CD4-positive, alpha-beta memory T cell (primary cell): ENCODE measurements at regions not wholly inside any gene's neighbourhood (a gene's known extent, or its start where the extent isn't known, plus 50 kb on each side); places are given as distances from the start of the nearest gene placed in this dataset.
"Not testable (repeated sequence)": the region's sequence is repeated elsewhere in the genome, so short reads cannot be mapped to it uniquely, and the experiment has no call there.

ENCODE experiments used
- CTCF ChIA-PET: fragments of 350-600 bp; sonication (Branson Sonifier 250); formaldehyde crosslinking; loops from one replicate; lab custom pipeline; 2021; ENCODE audit warnings: inconsistent platforms; ENCODE audit not compliant: partially characterized antibody; lab: Charles Lee
- POLR2A ChIA-PET: fragments of 350-600 bp; sonication (Branson Sonifier 250); formaldehyde crosslinking; loops from one replicate; lab custom pipeline; 2021; ENCODE audit not compliant: partially characterized antibody; lab: Charles Lee
- DNase-seq, 5 donors: peaks; one replicate each; pipeline versions ENCODE4 v3.0.0 to v3.0.0-alpha.2; 2020 to 2022; ENCODE audit warnings: mixed read lengths in 1 of 5
- H3K27ac ChIP-seq: one replicate; pipeline ENCODE4 v1.7.0; 2013; ENCODE audit warnings: low read depth, low read length
- H3K27me3 ChIP-seq: 2 replicates; pipeline ENCODE4 v1.7.0; 2013; ENCODE audit warnings: mild to moderate bottlenecking, low read length, moderate library complexity; ENCODE audit not compliant: insufficient read depth
- H3K36me3 ChIP-seq: 2 replicates; pipeline ENCODE4 v1.7.0; 2013; ENCODE audit warnings: mild to moderate bottlenecking, low read length, moderate library complexity; ENCODE audit not compliant: insufficient read depth
- H3K4me1 ChIP-seq: 2 replicates; pipeline ENCODE4 v1.7.0; 2013; ENCODE audit warnings: mild to moderate bottlenecking, low read length, moderate library complexity; ENCODE audit not compliant: insufficient read depth
- H3K4me3 ChIP-seq, 2 donors: one replicate each; pipeline ENCODE4 v1.7.0; 2013; ENCODE audit warnings: low read length in 2 of 2, mild to moderate bottlenecking in 1 of 2
- H3K9me3 ChIP-seq, 2 donors: one replicate each; pipeline ENCODE4 v1.7.0; 2013; ENCODE audit warnings: low read length in 2 of 2, control low read depth in 1 of 2; ENCODE audit not compliant: control insufficient read depth in 1 of 2
- H3K27ac Mint-ChIP-seq, 7 donors: one replicate each; pipeline ENCODE4 v1.8.0; 2020 to 2021; ENCODE audit warnings: mixed read lengths in 7 of 7, mild to moderate bottlenecking in 6 of 7, inconsistent platforms in 3 of 7, moderate library complexity in 3 of 7
- H3K27me3 Mint-ChIP-seq, 2 donors: one replicate each; pipeline ENCODE4 v1.8.0; 2020 to 2021; ENCODE audit warnings: mixed read lengths in 2 of 2
- H3K36me3 Mint-ChIP-seq, 2 donors: one replicate each; pipeline ENCODE4 v1.8.0; 2020 to 2021; ENCODE audit warnings: mixed read lengths in 2 of 2, inconsistent platforms in 1 of 2, mild to moderate bottlenecking in 1 of 2
- H3K4me1 Mint-ChIP-seq, 4 donors: one replicate each; pipeline ENCODE4 v1.8.0; 2020 to 2021; ENCODE audit warnings: mixed read lengths in 4 of 4, mild to moderate bottlenecking in 1 of 4
- H3K4me3 Mint-ChIP-seq, 8 donors: one replicate each; pipeline ENCODE4 v1.8.0; 2020 to 2021; ENCODE audit warnings: mixed read lengths in 8 of 8, mild to moderate bottlenecking in 7 of 8, moderate library complexity in 6 of 8, inconsistent platforms in 3 of 8
- H3K9me3 Mint-ChIP-seq, 8 donors: one replicate each; pipeline ENCODE4 v1.8.0; 2020 to 2021; ENCODE audit warnings: mixed read lengths in 8 of 8, mild to moderate bottlenecking in 5 of 8, inconsistent platforms in 3 of 8, moderate library complexity in 1 of 8
- intact Hi-C: fragments of 100-400 bp; cut with micrococcal nuclease; formaldehyde crosslinking; loops from one replicate; pipeline ENCODE4 v1.15.1; 2023

DNA sequence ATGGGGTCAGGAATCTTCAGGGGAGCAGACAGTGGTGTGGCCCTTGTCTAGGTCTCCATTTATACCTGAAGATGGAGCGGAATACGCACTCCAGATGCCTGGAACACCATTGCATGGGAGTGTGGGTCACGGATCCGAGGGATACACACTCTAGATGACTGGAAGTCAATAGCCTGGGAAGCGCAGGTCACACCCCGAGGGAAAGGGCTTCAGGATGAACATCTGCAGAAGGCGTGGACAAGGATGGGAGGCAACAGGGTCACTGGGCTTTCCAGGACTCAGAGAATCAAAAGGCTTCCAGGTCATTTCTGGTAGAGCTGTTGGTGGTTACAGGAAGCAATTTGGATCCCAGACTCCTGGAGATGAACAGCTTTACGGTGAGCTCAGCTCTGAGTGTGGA, 382.2 kb upstream of the KLF6 start:
- H3K27ac ChIP-seq: no peak overlapping the region
- no peaks in the 10 kb centered on the region for H3K4me1 ChIP-seq
- H3K27ac Mint-ChIP-seq: no peak overlapping the region
- peaks cover 0 to 4% (median 0%) of the 10 kb centered on the region in 4 donors for H3K4me1 Mint-ChIP-seq
- no peaks in the 10 kb centered on the region for H3K36me3 Mint-ChIP-seq
- no peak overlapping the region for H3K4me3 ChIP-seq
- H3K9me3 ChIP-seq: no peaks in the 10 kb centered on the region
- peaks cover 0 to 5% (median 0%) of the 10 kb centered on the region in 8 donors for H3K9me3 Mint-ChIP-seq
- POLR2A ChIA-PET: no interaction called here
- no peaks in the 10 kb centered on the region for H3K36me3 ChIP-seq
- no peaks in the 10 kb centered on the region for H3K27me3 ChIP-seq
- peak overlapping the region in 1 of 8 donors; percentile 16 for H3K4me3 Mint-ChIP-seq
- intact Hi-C loops: no loop called here
- CTCF ChIA-PET: no interaction called here
- no peaks in the 10 kb centered on the region for H3K27me3 Mint-ChIP-seq
- no peak for DNase-seq

DNA sequence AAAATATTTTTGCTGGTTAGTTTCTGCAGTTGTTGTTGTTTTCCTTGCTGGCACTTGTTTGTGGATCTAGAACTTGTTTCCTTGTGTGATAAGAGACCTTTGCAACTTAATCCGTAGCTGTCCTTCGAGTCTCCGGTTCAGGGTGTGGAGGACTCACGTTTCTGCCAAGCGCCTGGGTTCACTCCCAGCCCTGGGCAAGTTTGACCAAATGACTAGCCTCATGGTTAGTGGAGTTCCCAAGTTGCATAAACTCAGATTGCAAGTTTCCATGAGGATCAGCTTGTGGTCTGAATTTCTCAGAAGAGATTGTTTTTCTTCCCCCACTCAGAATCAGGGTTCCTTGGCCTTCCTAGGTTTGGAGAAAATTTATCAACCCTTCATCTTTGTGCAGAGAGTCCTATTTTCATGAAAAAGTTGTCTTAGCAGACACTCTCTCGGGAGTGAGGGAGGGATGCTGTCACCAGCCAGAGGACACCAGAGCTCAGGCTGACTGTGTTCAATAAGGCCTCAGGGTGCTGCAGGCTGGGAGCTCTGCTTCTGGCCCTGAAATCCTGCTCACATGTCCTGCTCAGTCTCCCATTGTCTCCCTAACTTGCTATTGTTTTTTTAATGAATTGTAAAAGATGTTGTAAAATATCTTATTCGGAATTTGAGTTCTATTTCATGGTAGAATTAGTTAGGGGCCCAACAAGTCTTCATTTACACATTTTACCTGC, 377.7 kb upstream of the KLF6 start:
- CTCF ChIA-PET: interaction anchor here (1.0 kb wide), 1 partner anchor 11 kb away, joined by 3 read pairs; no protein-coding TSS in a partner anchor
- POLR2A ChIA-PET: no interaction called here
- no peaks in the 10 kb centered on the region for H3K27me3 Mint-ChIP-seq
- H3K4me1 Mint-ChIP-seq: peaks cover 0 to 4% (median under 1%) of the 10 kb centered on the region in 4 donors
- H3K4me3 Mint-ChIP-seq: no peak overlapping the region
- intact Hi-C loops: no loop called here
- no peaks in the 10 kb centered on the region for H3K36me3 Mint-ChIP-seq
- H3K27ac Mint-ChIP-seq: no peak overlapping the region
- H3K4me1 ChIP-seq: no peaks in the 10 kb centered on the region
- no peaks in the 10 kb centered on the region for H3K9me3 ChIP-seq
- H3K9me3 Mint-ChIP-seq: peaks cover 0 to 2% (median 0%) of the 10 kb centered on the region in 8 donors
- H3K27me3 ChIP-seq: no peaks in the 10 kb centered on the region
- no peaks in the 10 kb centered on the region for H3K36me3 ChIP-seq
- no peak overlapping the region for H3K27ac ChIP-seq
- H3K4me3 ChIP-seq: no peak overlapping the region
- no peak for DNase-seq

DNA sequence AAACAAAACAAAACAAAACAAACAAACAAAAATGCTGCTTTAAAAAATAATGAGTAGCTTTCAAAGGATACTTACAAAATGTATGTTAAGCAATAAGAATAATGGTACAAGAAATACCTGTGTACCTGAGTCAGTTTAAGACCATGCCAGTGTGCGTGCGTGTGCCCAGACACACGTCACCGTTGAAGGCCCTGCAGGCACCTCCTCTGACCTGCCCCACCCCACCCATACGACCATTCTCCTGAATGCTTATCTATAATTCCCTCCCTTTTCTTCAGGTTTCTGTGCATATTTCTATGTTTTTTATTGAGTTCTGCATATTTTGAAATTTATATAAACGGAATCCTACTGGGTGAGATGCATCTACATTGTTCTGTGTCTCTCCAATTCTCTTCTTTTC, 374.2 kb upstream of the KLF6 start:
- no peaks in the 10 kb centered on the region for H3K27me3 ChIP-seq
- no peak overlapping the region for H3K27ac ChIP-seq
- Mint-ChIP-seq H3K4me3 (no peak overlapping the region), H3K27ac (no peak overlapping the region), H3K27me3 (no peaks in the 10 kb centered on the region), H3K9me3 (peaks cover 0 to 2% (median 0%) of the 10 kb centered on the region in 8 donors), H3K36me3 (no peaks in the 10 kb centered on the region), H3K4me1 (peaks cover 9 to 16% (median 14%) of the 10 kb centered on the region in 4 donors)
- CTCF ChIA-PET: no interaction called here
- H3K4me1 ChIP-seq: peaks cover 12% of the 10 kb centered on the region
- H3K36me3 ChIP-seq: no peaks in the 10 kb centered on the region
- no peaks in the 10 kb centered on the region for H3K9me3 ChIP-seq
- POLR2A ChIA-PET: no interaction called here
- H3K4me3 ChIP-seq: no peak overlapping the region
- intact Hi-C loops: no loop called here
- DNase-seq: no peak

DNA sequence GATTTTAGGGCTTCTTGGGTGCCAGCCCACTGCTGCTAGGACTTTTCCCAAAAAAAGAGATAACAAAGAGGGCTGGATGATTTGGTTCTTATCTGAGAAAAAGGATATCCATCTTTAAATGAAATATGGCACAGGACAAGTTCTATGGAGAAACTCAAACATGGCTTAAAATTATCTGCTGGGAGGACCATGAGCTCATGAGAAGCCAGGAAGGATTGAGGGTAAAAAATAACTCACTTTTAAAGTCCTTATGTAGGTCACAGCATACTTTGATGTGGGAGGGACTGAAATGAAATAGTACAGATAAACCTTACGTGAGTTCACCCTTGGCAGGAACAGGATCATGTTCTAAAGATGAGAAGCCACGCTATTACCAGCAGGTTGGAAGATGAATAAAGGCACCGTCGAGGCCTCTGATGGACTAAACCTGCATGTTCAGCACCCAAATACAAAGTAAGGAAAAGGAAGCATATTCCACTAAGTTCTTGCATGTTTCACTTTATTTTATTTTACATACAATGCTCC, 369.2 kb upstream of the KLF6 start:
- Mint-ChIP-seq H3K27ac (peak overlapping the region in 6 of 7 donors; percentile 5 to 52 (median 37)), H3K9me3 (no peaks in the 10 kb centered on the region), H3K36me3 (no peaks in the 10 kb centered on the region), H3K4me3 (peak overlapping the region in 6 of 8 donors; percentile 2 to 57 (median 44)), H3K4me1 (peaks cover 15 to 22% (median 20%) of the 10 kb centered on the region in 4 donors), H3K27me3 (no peaks in the 10 kb centered on the region)
- Histone ChIP-seq H3K36me3 (no peaks in the 10 kb centered on the region), H3K27ac (no peak overlapping the region), H3K4me3 (no peak overlapping the region), H3K4me1 (peaks cover 20% of the 10 kb centered on the region), H3K27me3 (no peaks in the 10 kb centered on the region), H3K9me3 (no peaks in the 10 kb centered on the region)
- intact Hi-C loops: no loop called here
- ChIA-PET POLR2A (interaction anchor here (1.2 to 2.0 kb wide), 5 partner anchors 26 to 370 kb away, joined by 3 to 6 read pairs (median 5); partner anchors contain the start of gene KLF6), CTCF (interaction anchor here (1.0 kb wide), 1 partner anchor 19 kb away, joined by 3 read pairs; no protein-coding TSS in a partner anchor)
- peak; percentile 45 to 64 (median 53) for DNase-seq

DNA sequence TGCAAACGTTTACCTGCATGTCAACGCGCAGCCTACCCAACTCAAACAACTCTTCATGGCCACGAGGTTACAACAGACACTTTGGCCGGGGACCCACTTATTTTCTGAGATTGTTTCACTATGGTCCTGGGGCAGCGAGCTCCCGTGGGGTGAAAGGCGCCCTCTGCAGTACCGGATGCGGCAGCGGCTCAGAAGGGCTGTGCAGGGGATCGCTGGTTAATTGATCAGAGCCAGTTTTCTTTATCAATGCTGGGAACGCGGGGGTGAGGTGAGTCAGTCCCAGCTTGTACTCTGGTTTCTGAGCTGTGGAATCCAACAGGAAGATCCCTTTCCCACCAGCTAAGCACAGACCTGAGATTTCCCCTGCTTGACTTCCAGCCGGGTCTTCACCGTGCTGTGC, 366.5 kb upstream of the KLF6 start:
- H3K4me3 Mint-ChIP-seq: no peak overlapping the region
- H3K4me1 Mint-ChIP-seq: peaks cover 15 to 22% (median 20%) of the 10 kb centered on the region in 4 donors
- Histone ChIP-seq H3K27me3 (no peaks in the 10 kb centered on the region), H3K36me3 (no peaks in the 10 kb centered on the region), H3K9me3 (no peaks in the 10 kb centered on the region), H3K4me3 (no peak overlapping the region), H3K4me1 (peaks cover 20% of the 10 kb centered on the region), H3K27ac (no peak overlapping the region)
- H3K27me3 Mint-ChIP-seq: no peaks in the 10 kb centered on the region
- POLR2A ChIA-PET: no interaction called here
- H3K27ac Mint-ChIP-seq: no peak overlapping the region
- no peak for DNase-seq
- no peaks in the 10 kb centered on the region for H3K9me3 Mint-ChIP-seq
- CTCF ChIA-PET: interaction anchor here (0.9 to 1.2 kb wide), 2 partner anchors 9 to 11 kb away, joined by 3 read pairs; no protein-coding TSS in a partner anchor
- peaks cover 0 to 4% of the 10 kb centered on the region in 2 donors for H3K36me3 Mint-ChIP-seq
- intact Hi-C loops: no loop called here

DNA sequence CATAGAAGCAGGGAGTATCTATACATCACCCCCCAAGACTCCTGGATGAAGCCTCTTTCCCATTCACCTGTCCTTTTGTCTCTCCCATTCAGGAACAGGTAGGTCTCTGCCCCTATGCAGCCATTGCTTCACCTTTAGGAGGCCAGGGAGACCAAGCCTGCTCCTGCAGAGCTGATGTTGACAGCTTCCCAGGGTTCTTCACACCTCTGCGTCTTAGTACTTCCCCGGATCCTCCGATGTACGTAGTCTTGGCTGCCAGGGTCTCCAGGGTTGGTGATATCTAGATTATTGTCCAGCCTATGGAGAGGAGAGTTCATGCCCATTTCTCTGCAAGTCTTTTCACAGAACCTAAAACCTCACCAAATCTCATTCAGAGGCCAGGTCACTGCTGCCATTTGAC, 365.7 kb upstream of the KLF6 start:
- CTCF ChIA-PET: interaction anchor here (1.2 kb wide), 1 partner anchor 8 kb away, joined by 3 read pairs; no protein-coding TSS in a partner anchor
- Histone ChIP-seq H3K4me1 (peaks cover 20% of the 10 kb centered on the region), H3K27me3 (no peaks in the 10 kb centered on the region), H3K4me3 (no peak overlapping the region), H3K36me3 (no peaks in the 10 kb centered on the region), H3K9me3 (no peaks in the 10 kb centered on the region), H3K27ac (no peak overlapping the region)
- no peak overlapping the region for H3K4me3 Mint-ChIP-seq
- H3K4me1 Mint-ChIP-seq: peaks cover 15 to 22% (median 20%) of the 10 kb centered on the region in 4 donors
- peaks cover 0 to 2% (median 0%) of the 10 kb centered on the region in 8 donors for H3K9me3 Mint-ChIP-seq
- DNase-seq: no peak
- POLR2A ChIA-PET: no interaction called here
- intact Hi-C loops: no loop called here
- peaks cover 0 to 4% of the 10 kb centered on the region in 2 donors for H3K36me3 Mint-ChIP-seq
- no peaks in the 10 kb centered on the region for H3K27me3 Mint-ChIP-seq
- H3K27ac Mint-ChIP-seq: no peak overlapping the region

DNA sequence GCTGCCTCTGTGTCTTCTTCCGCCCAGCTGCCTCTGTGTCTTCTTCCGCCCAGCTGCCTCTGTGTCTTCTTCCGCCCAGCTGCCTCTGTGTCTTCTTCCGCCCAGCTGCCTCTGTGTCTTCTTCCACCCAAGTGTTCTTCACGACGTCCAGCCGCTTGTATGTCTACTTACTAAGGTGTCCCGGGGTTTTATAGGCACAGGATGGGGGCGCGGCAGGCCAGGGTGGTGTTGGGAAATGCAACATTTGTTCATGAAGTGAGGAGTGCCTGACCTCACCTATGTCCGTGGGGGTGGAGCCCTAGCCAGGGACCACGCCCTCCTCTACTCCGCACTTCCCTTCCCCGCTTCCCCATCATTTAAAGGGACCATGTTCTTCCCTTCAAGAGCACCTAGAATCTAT, 364.5 kb upstream of the KLF6 start:
- DNase-seq, H3K9me3 Mint-ChIP-seq, H3K36me3 Mint-ChIP-seq, H3K4me3 Mint-ChIP-seq, CTCF ChIA-PET, H3K36me3 ChIP-seq, H3K9me3 ChIP-seq, H3K27me3 ChIP-seq, H3K27me3 Mint-ChIP-seq, POLR2A ChIA-PET, H3K27ac ChIP-seq, intact Hi-C loops, H3K4me3 ChIP-seq: not testable (repeated sequence)
- peaks cover 10% of the 10 kb centered on the region for H3K4me1 ChIP-seq
- H3K4me1 Mint-ChIP-seq: peaks cover 9 to 11% (median 10%) of the 10 kb centered on the region in 4 donors
- peak overlapping the region in 1 of 7 donors; percentile 22 for H3K27ac Mint-ChIP-seq
